HEK293T (cell line): ENCODE measurements at regions not wholly inside any gene's neighbourhood (a gene's known extent, or its start where the extent isn't known, plus 50 kb on each side); places are given as distances from the start of the nearest gene placed in this dataset.

Experiments used
- CTCF ChIA-PET: fragments of 350-600 bp; formaldehyde crosslinking; extraction: SDS; loops from one replicate; lab custom pipeline; 2021; ENCODE audit warnings: antibody characterized with exemption, inconsistent platforms; lab: Yijun Ruan, JAX
- POLR2A ChIA-PET: fragments of 350-600 bp; formaldehyde crosslinking; extraction: SDS; loops from one replicate; lab custom pipeline; 2020; ENCODE audit warnings: antibody characterized with exemption, inconsistent platforms; lab: Yijun Ruan, JAX
- DNase-seq: peaks from one replicate; pipeline ENCODE4 v3.0.0; 2012; ENCODE audit warnings: mixed read lengths; ENCODE audit errors: extremely low spot score
- ARNT ChIP-seq: fragments of 450-650 bp; IDR thresholded peaks from 2 replicates; pipeline ENCODE4 v1.6.1; 2017; ENCODE audit warnings: mild to moderate bottlenecking
- BHLHE40 ChIP-seq: fragments of 450-650 bp; IDR thresholded peaks from 2 replicates; pipeline ENCODE4 v1.6.1; 2016; ENCODE audit warnings: mild to moderate bottlenecking, moderate library complexity, borderline replicate concordance
- CTBP1 ChIP-seq: fragments of 450-650 bp; IDR thresholded peaks from 2 replicates; pipeline ENCODE4 v1.6.1; 2016; ENCODE audit warnings: borderline replicate concordance
- ELF4 ChIP-seq: fragments of 450-650 bp; IDR thresholded peaks from 2 replicates; pipeline ENCODE4 v1.6.1; 2017; ENCODE audit warnings: antibody characterized with exemption
- FOXA1 ChIP-seq: fragments of 450-650 bp; IDR thresholded peaks from 2 replicates; pipeline ENCODE4 v1.6.1; 2016; ENCODE audit warnings: mild to moderate bottlenecking
- FOXK2 ChIP-seq: fragments of 450-650 bp; IDR thresholded peaks from 2 replicates; pipeline ENCODE4 v1.6.1; 2016; ENCODE audit warnings: mild to moderate bottlenecking
- FOXM1 ChIP-seq: fragments of 450-650 bp; IDR thresholded peaks from 2 replicates; pipeline ENCODE4 v1.6.1; 2017; ENCODE audit warnings: mild to moderate bottlenecking, borderline replicate concordance
- HDGF ChIP-seq: fragments of 450-650 bp; IDR thresholded peaks from 2 replicates; pipeline ENCODE4 v1.6.1; 2017; ENCODE audit warnings: antibody characterized with exemption, borderline replicate concordance
- L3MBTL2 ChIP-seq: fragments of 450-650 bp; conservative IDR thresholded peaks from 2 replicates; pipeline ENCODE4 v1.6.1; 2016; ENCODE audit warnings: mild to moderate bottlenecking
- LEF1 ChIP-seq: fragments of 450-650 bp; IDR thresholded peaks from 2 replicates; pipeline ENCODE4 v1.6.1; 2017; ENCODE audit warnings: mild to moderate bottlenecking, borderline replicate concordance
- NFRKB ChIP-seq: fragments of 450-650 bp; IDR thresholded peaks from 2 replicates; pipeline ENCODE4 v1.6.1; 2016; ENCODE audit warnings: mild to moderate bottlenecking, moderate library complexity
- SP1 ChIP-seq: fragments of 450-650 bp; IDR thresholded peaks from 2 replicates; pipeline ENCODE4 v1.6.1; 2017
- SUZ12 ChIP-seq: fragments of 450-650 bp; IDR thresholded peaks from 2 replicates; pipeline ENCODE4 v1.6.1; 2016; ENCODE audit warnings: mild to moderate bottlenecking
- TARDBP ChIP-seq: fragments of 450-650 bp; IDR thresholded peaks from 2 replicates; pipeline ENCODE4 v1.6.1; 2016
- ZNF384 ChIP-seq: fragments of 450-650 bp; IDR thresholded peaks from 2 replicates; pipeline ENCODE4 v1.6.1; 2016
- TF ChIP-seq, protein P1 (sequence below): fragments of 450-650 bp; IDR thresholded peaks from 2 replicates; pipeline ENCODE4 v1.6.1; 2016

GRCh38 chr5:158492841-158493242 is 606.9 kb downstream of the EBF1 start:
- DNase-seq: peak; percentile 18
- TF ChIP-seq L3MBTL2 (no peak), ZNF384 (no peak), ARNT (no peak), CTBP1 (no peak), FOXK2 (no peak), HDGF (no peak), SUZ12 (no peak), BHLHE40 (no peak), ELF4 (no peak), TARDBP (no peak), FOXM1 (no peak), SP1 (no peak), FOXA1 (no peak), LEF1 (no peak)
- ChIA-PET POLR2A (interaction anchor here (1.2 kb wide), 1 partner anchor 13 kb away, joined by 3 read pairs; no protein-coding TSS in a partner anchor), CTCF (interaction anchor here (2.1 kb wide), 1 partner anchor 317 kb away, joined by 4 read pairs; no protein-coding TSS in a partner anchor)

DNA sequence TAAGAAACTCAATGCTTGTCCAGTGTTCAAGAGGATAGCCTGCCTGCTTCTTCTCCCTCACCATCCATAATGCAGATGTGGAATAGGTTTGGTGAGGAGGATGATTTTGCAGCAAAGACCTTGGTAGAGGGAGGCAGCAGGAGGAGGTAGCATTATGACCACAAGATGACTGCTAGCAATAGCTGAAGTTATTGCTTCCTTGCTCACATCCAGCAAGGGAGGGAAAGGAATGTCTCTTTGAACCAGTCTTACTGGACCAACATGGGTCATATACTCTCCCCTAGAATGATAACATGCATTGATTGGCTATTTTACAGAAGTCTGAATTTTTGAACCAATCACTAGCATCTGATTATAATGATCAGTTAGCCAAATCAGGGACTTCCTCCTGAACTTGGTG is 607.6 kb downstream of the EBF1 start:
- POLR2A ChIA-PET: no interaction called here

GRCh38 chr5:158487664-158488063 is 612.1 kb downstream of the EBF1 start:
- ChIA-PET CTCF (interaction anchor here (0.7 kb wide), 1 partner anchor 161 kb away, joined by 3 read pairs; no protein-coding TSS in a partner anchor), POLR2A (no interaction called here)
- TF ChIP-seq FOXA1: no peak
- TF ChIP-seq BHLHE40: no peak
- TF ChIP-seq TARDBP: no peak
- no peak for TF ChIP-seq ZNF384
- no peak for TF ChIP-seq SUZ12
- TF ChIP-seq HDGF: no peak
- no peak for TF ChIP-seq FOXK2
- TF ChIP-seq FOXM1: no peak
- TF ChIP-seq LEF1: no peak
- no peak for TF ChIP-seq ELF4
- TF ChIP-seq NFRKB: no peak
- no peak for TF ChIP-seq L3MBTL2
- TF ChIP-seq, protein P1, sequence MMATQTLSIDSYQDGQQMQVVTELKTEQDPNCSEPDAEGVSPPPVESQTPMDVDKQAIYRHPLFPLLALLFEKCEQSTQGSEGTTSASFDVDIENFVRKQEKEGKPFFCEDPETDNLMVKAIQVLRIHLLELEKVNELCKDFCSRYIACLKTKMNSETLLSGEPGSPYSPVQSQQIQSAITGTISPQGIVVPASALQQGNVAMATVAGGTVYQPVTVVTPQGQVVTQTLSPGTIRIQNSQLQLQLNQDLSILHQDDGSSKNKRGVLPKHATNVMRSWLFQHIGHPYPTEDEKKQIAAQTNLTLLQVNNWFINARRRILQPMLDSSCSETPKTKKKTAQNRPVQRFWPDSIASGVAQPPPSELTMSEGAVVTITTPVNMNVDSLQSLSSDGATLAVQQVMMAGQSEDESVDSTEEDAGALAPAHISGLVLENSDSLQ: no peak
- TF ChIP-seq CTBP1: no peak
- DNase-seq: no peak

More for the DNA sequence above, 607.6 kb downstream of the EBF1 start:
- DNase-seq: no peak
- CTCF ChIA-PET: interaction anchor here (0.6 to 2.1 kb wide), 2 partner anchors 16 to 316 kb away, joined by 4 read pairs; no protein-coding TSS in a partner anchor
- TF ChIP-seq ZNF384 (no peak), BHLHE40 (no peak), ARNT (no peak), ELF4 (no peak), HDGF (no peak), TARDBP (no peak), LEF1 (no peak), SUZ12 (no peak), L3MBTL2 (no peak), SP1 (no peak), CTBP1 (no peak)

DNA sequence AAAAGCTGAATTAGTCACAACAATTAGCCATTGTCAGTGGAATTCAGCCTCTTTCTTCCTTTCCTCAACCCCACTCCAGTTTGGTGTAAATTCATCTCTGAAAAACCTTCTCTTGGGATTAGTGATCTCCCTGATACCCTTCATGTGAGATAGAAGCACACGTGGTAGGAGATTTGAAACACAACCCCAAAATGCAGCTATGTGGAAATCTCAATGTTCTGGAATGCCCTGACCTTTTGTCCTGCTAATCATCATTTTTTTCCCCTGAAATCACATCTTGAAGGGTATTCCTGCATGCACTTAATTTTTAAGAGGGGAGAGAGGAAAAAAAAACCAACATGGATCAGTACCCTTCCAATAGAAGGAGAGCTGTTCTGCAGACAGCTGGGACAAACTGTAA is 612.6 kb downstream of the EBF1 start:
- ChIA-PET CTCF (interaction anchor here (0.7 kb wide), 1 partner anchor 161 kb away, joined by 3 read pairs; no protein-coding TSS in a partner anchor), POLR2A (no interaction called here)
- no peak for DNase-seq
- TF ChIP-seq ARNT (no peak), SP1 (no peak), BHLHE40 (no peak), SUZ12 (no peak), FOXM1 (no peak)
- TF ChIP-seq, protein P1: no peak

GRCh38 chr5:158486566-158486965 is 613.1 kb downstream of the EBF1 start:
- no peak for DNase-seq
- no peak for TF ChIP-seq FOXA1
- TF ChIP-seq SUZ12: no peak
- TF ChIP-seq, protein P1: no peak
- no peak for TF ChIP-seq CTBP1
- TF ChIP-seq LEF1: no peak
- no peak for TF ChIP-seq TARDBP
- TF ChIP-seq NFRKB: no peak
- TF ChIP-seq HDGF: no peak
- TF ChIP-seq BHLHE40: no peak
- TF ChIP-seq FOXM1: no peak
- no peak for TF ChIP-seq L3MBTL2
- TF ChIP-seq FOXK2: no peak
- TF ChIP-seq ZNF384: no peak
- TF ChIP-seq ELF4: no peak
- TF ChIP-seq SP1: no peak
- no peak for TF ChIP-seq ARNT
- ChIA-PET POLR2A (no interaction called here), CTCF (no interaction called here)

DNA sequence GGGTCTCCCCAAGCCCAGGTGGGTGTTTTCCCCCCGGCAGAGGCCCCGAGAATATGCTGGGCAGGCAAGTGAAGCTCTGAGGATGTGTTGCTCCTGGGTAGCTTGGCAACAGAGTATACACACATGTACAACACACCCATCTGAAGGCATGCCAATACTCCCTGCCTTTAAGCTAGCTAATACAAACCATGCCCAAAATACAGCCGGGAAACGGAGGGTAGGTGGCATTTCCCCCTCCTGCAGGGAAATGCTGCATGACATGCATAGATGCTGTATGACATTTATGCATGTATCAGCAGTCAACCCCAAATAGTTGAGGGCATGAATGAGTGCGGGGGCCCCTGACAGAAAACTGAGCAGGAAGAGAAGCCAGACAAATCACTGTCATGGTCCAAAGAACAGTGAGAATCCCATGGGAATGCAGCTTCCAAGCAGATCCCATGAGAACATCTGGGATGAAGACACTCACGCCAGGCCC is 614.1 kb downstream of the EBF1 start:
- CTCF ChIA-PET: interaction anchor here (0.6 kb wide), 1 partner anchor 311 kb away, joined by 3 read pairs; no protein-coding TSS in a partner anchor
- POLR2A ChIA-PET: no interaction called here
- TF ChIP-seq FOXM1 (no peak), ZNF384 (no peak), BHLHE40 (no peak), NFRKB (no peak), SP1 (no peak), LEF1 (no peak), ARNT (no peak), HDGF (no peak), FOXA1 (no peak), ELF4 (no peak), TARDBP (no peak), SUZ12 (no peak), L3MBTL2 (no peak), FOXK2 (no peak), CTBP1 (no peak)
- TF ChIP-seq, protein P1: no peak
- DNase-seq: no peak
